OCI-LY1 (cell line): ENCODE measurements at regions not wholly inside any gene's neighbourhood (a gene's known extent, or its start where the extent isn't known, plus 50 kb on each side); places are given as distances from the start of the nearest gene placed in this dataset.

ENCODE experiments used
- H2AFZ ChIP-seq: fragments of 200-600 bp; sonication (generic), shearing (Covaris generic); 2 replicates; pipeline ENCODE4 v1.6.0; 2014; ENCODE audit warnings: antibody characterized with exemption, mild to moderate bottlenecking, low read length
- H3F3A ChIP-seq: fragments of 200-600 bp; sonication (generic), shearing (Covaris generic); 2 replicates; pipeline ENCODE4 v1.6.0; 2014; ENCODE audit warnings: mild to moderate bottlenecking, antibody characterized with exemption, low read length, moderate library complexity; ENCODE audit not compliant: insufficient read depth
- H3K27ac ChIP-seq: fragments of 200-600 bp; sonication (generic); 2 replicates; pipeline ENCODE4 v1.5.1; 2014; ENCODE audit warnings: low read length, mixed run types, mild to moderate bottlenecking, low read depth; ENCODE audit not compliant: poor library complexity, severe bottlenecking
- H3K27me3 ChIP-seq: fragments of 200-600 bp; sonication (generic); 2 replicates; pipeline ENCODE4 v1.6.0; 2014; ENCODE audit warnings: antibody characterized with exemption, mild to moderate bottlenecking, low read length, moderate library complexity; ENCODE audit not compliant: insufficient read depth
- H3K36me3 ChIP-seq: fragments of 200-600 bp; sonication (generic); 2 replicates; pipeline ENCODE4 v1.6.1; 2014; ENCODE audit warnings: mild to moderate bottlenecking, antibody characterized with exemption, low read length, moderate library complexity, mixed read lengths; ENCODE audit not compliant: insufficient read depth
- H3K4me1 ChIP-seq: fragments of 200-600 bp; sonication (generic); 2 replicates; pipeline ENCODE4 v1.5.1; 2014; ENCODE audit warnings: mild to moderate bottlenecking, low read length, moderate library complexity; ENCODE audit not compliant: insufficient read depth, severe bottlenecking
- H3K4me2 ChIP-seq: fragments of 200-600 bp; sonication (generic), shearing (Covaris generic); 2 replicates; pipeline ENCODE4 v1.6.1; 2014; ENCODE audit warnings: low read length
- H3K4me3 ChIP-seq: fragments of 200-600 bp; sonication (generic); 2 replicates; pipeline ENCODE4 v1.5.1; 2014; ENCODE audit warnings: low read length, low read depth, mild to moderate bottlenecking, mixed read lengths; ENCODE audit not compliant: poor library complexity, severe bottlenecking
- H3K79me2 ChIP-seq: fragments of 200-600 bp; shearing (Covaris generic); 2 replicates; pipeline ENCODE4 v1.6.1; 2016; ENCODE audit warnings: mixed run types, low read length, mixed read lengths; ENCODE audit not compliant: insufficient read depth
- H3K9ac ChIP-seq: fragments of 200-600 bp; sonication (generic), shearing (Covaris generic); 2 replicates; pipeline ENCODE4 v1.6.1; 2014; ENCODE audit warnings: mild to moderate bottlenecking, low read length, mixed read lengths
- H3K9me2 ChIP-seq: fragments of 200-600 bp; sonication (generic), shearing (Covaris generic); 2 replicates; pipeline ENCODE4 v1.6.1; 2014; ENCODE audit warnings: low read depth, mild to moderate bottlenecking, low read length, mixed read lengths
- H3K9me3 ChIP-seq: fragments of 200-600 bp; shearing (Covaris generic); 2 replicates; pipeline ENCODE4 v1.6.1; 2014; ENCODE audit warnings: low read length, mixed read lengths
- H4K20me1 ChIP-seq: fragments of 200-600 bp; sonication (generic), shearing (Covaris generic); 2 replicates; pipeline ENCODE4 v1.6.0; 2016; ENCODE audit warnings: mild to moderate bottlenecking, low read length; ENCODE audit not compliant: insufficient read depth
- EZH2 ChIP-seq: fragments of 200-600 bp; sonication (generic), shearing (Covaris generic); IDR thresholded peaks from 2 replicates; pipeline ENCODE4 v1.8.0; 2017; ENCODE audit warnings: borderline replicate concordance, mixed run types, mild to moderate bottlenecking, antibody characterized with exemption, low read length, moderate library complexity, mixed read lengths
- TF ChIP-seq, protein P1 (sequence below): fragments of 200-600 bp; sonication (generic), shearing (Covaris generic); IDR thresholded peaks from 2 replicates; pipeline ENCODE4 v1.5.1; 2017; ENCODE audit warnings: mild to moderate bottlenecking, antibody characterized with exemption, low read length, moderate library complexity, mixed read lengths

DNA sequence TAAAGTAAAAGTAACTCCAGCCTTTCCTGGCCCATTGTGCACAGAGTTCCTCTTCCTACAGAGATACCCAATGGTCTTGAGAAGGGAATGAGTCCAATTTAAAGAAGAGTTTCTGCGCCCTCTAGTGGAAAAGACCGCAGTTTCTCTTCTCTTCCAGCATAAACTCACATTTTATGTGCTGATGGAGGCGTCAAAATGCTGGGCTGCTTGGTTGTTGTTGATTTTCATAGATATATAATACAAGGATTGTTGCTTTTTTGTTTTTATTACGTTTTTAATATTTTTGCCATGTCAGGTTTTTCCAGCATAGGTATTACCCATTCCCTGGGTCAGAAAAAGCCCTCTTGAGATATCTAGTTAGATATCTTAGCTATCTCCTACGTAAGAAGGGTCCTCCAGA lies 356.9 kb upstream of the STXBP6 start:
- H3K9ac ChIP-seq, result no peak overlapping the region
- H3K27me3 ChIP-seq, result no peaks in the 10 kb centered on the region
- H3K79me2 ChIP-seq, result no peaks in the 10 kb centered on the region
- no peak overlapping the region for H2AFZ ChIP-seq
- H3K36me3 ChIP-seq, result no peaks in the 10 kb centered on the region
- no peak overlapping the region for H3K4me3 ChIP-seq
- H3K9me3 ChIP-seq, result no peaks in the 10 kb centered on the region
- no peak overlapping the region for H3K4me2 ChIP-seq
- no peaks in the 10 kb centered on the region for H3K4me1 ChIP-seq
- H3K27ac ChIP-seq, result no peak overlapping the region
- TF ChIP-seq EZH2, result no peak
- TF ChIP-seq, protein P1, sequence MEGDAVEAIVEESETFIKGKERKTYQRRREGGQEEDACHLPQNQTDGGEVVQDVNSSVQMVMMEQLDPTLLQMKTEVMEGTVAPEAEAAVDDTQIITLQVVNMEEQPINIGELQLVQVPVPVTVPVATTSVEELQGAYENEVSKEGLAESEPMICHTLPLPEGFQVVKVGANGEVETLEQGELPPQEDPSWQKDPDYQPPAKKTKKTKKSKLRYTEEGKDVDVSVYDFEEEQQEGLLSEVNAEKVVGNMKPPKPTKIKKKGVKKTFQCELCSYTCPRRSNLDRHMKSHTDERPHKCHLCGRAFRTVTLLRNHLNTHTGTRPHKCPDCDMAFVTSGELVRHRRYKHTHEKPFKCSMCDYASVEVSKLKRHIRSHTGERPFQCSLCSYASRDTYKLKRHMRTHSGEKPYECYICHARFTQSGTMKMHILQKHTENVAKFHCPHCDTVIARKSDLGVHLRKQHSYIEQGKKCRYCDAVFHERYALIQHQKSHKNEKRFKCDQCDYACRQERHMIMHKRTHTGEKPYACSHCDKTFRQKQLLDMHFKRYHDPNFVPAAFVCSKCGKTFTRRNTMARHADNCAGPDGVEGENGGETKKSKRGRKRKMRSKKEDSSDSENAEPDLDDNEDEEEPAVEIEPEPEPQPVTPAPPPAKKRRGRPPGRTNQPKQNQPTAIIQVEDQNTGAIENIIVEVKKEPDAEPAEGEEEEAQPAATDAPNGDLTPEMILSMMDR, result peak; percentile 78
- H3F3A ChIP-seq, result no peaks in the 10 kb centered on the region
- no peaks in the 10 kb centered on the region for H4K20me1 ChIP-seq
- no peaks in the 10 kb centered on the region for H3K9me2 ChIP-seq

DNA sequence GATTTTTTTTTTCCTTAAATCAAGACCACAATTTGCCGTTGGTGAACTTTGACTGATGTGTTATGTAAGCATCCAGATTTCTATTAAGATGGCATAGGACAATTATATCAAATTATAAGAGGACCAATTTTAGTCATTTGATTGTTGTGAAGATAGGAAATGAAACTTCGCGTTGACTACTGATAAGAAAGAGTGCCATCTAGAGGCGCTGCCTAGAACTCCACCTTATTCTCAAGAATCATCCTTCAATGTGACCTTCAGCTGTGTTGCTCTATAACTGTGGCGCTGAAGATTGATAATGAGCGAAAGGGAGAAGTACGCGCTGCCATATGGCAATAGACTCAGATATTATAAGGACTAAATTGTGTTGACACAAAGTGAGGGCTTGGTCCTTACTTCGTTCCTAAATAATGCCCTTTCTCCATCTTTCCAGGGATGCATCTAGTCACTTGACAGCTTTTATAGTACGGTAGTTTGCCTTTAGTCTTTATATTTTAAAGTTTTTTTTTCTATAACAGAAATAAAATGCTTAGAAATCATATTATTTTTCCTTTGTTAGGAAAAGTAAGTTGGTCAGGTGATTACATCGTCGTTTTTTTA lies 350.8 kb upstream of the STXBP6 start:
- Histone ChIP-seq H3K27ac (no peak overlapping the region), H3K79me2 (no peaks in the 10 kb centered on the region), H3K36me3 (no peaks in the 10 kb centered on the region), H3K9me2 (no peaks in the 10 kb centered on the region), H4K20me1 (no peaks in the 10 kb centered on the region), H3K4me3 (no peak overlapping the region), H3K9ac (no peak overlapping the region), H3K4me1 (no peaks in the 10 kb centered on the region), H3K27me3 (no peaks in the 10 kb centered on the region), H3K4me2 (no peak overlapping the region), H2AFZ (no peak overlapping the region), H3F3A (no peaks in the 10 kb centered on the region), H3K9me3 (no peaks in the 10 kb centered on the region)
- TF ChIP-seq, protein P1, result peak; percentile 70
- no peak for TF ChIP-seq EZH2

DNA sequence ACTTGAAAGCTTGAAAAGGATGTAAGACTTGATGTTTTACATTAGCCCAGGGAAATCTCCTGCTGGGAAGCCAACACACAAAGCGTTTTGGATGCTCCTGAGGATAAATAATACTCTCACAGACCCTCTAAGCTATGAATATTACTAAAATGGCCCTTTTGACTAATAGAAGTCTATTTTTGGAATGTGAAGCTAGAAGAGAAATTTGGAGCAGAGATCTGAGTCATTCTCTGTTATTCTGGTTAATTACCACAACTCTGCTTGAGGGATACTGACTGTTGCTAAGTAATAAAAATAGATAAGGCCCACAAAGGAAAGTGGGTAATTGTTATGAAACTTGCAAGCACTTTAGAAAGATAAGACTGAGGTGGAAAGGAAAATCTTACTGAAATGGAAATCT lies 346.2 kb upstream of the STXBP6 start:
- H3K4me2 ChIP-seq, result no peak overlapping the region
- H3K4me3 ChIP-seq, result no peak overlapping the region
- H2AFZ ChIP-seq, result no peak overlapping the region

More for the DNA sequence above, 346.2 kb upstream of the STXBP6 start:
- no peaks in the 10 kb centered on the region for H3K9me2 ChIP-seq
- no peaks in the 10 kb centered on the region for H4K20me1 ChIP-seq
- H3K4me1 ChIP-seq, result no peaks in the 10 kb centered on the region
- H3K27ac ChIP-seq, result no peak overlapping the region
- H3K36me3 ChIP-seq, result no peaks in the 10 kb centered on the region
- H3K27me3 ChIP-seq, result no peaks in the 10 kb centered on the region
- no peaks in the 10 kb centered on the region for H3K9me3 ChIP-seq
- no peaks in the 10 kb centered on the region for H3K79me2 ChIP-seq
- no peak overlapping the region for H3K9ac ChIP-seq
- no peaks in the 10 kb centered on the region for H3F3A ChIP-seq
- TF ChIP-seq, protein P1, result no peak
- no peak for TF ChIP-seq EZH2
